DND-41 (cell line): ENCODE measurements at regions not wholly inside any gene's neighbourhood (a gene's known extent, or its start where the extent isn't known, plus 50 kb on each side); places are given as distances from the start of the nearest gene placed in this dataset.

ENCODE experiments used
- CTCF ChIP-seq: IDR thresholded peaks from 2 replicates; pipeline ENCODE4 v1.5.1; 2012; ENCODE audit warnings: borderline replicate concordance, low read length, moderate library complexity, mild to moderate bottlenecking; ENCODE audit not compliant: poor library complexity, severe bottlenecking; ENCODE audit errors: extremely low read depth
- EZH2 ChIP-seq: IDR thresholded peaks from 3 replicates; pipeline ENCODE4 v1.6.1; 2012; ENCODE audit warnings: borderline replicate concordance, low read depth, mild to moderate bottlenecking, moderate library complexity, low read length, inconsistent platforms; ENCODE audit not compliant: severe bottlenecking

GRCh38 chrX:63920875-63921274 is 135.9 kb upstream of the ARHGEF9 start:
- TF ChIP-seq CTCF = no peak
- TF ChIP-seq EZH2 = no peak
